Fibroblast of lung (primary cell): ENCODE measurements at regions not wholly inside any gene's neighbourhood (a gene's known extent, or its start where the extent isn't known, plus 50 kb on each side); places are given as distances from the start of the nearest gene placed in this dataset.

Source experiments
- CTCF ChIP-seq, 2 donors: IDR thresholded peaks in 1 of 2; conservative IDR thresholded peaks in 1 of 2; 1 replicate in 1 of 2; 2 replicates in 1 of 2; pipeline ENCODE4 v1.5.1; 2011 to 2012; ENCODE audit warnings: low read length in 2 of 2, control low read depth in 1 of 2, inconsistent platforms in 1 of 2, low read depth in 1 of 2, mild to moderate bottlenecking in 1 of 2
- EZH2 ChIP-seq: IDR thresholded peaks from 2 replicates; pipeline ENCODE4 v1.5.1; 2012; ENCODE audit warnings: low read length, control low read depth, mild to moderate bottlenecking; ENCODE audit errors: missing control alignments

GRCh38 chr2:66836851-66837250, 401.9 kb downstream of the MEIS1 start:
- TF ChIP-seq CTCF (conservative IDR thresholded peaks at IDR 0.05 in 1 of 2, IDR thresholded peaks at IDR 0.05 in 1 of 2; ENCODE audit: low read depth in 1 of 2, low read length in 2 of 2) (no peak), EZH2 (no peak)
